ENCODE measurements at regions not wholly inside any gene's neighbourhood (a gene's known extent, or its start where the extent isn't known, plus 50 kb on each side); places are given as distances from the start of the nearest gene placed in this dataset.

- no peak overlapping the region for H3K4me3 ChIP-seq (replicated peaks; ENCODE audit: low read depth, low read length)
- no peak for TF ChIP-seq CTCF (IDR thresholded peaks at IDR 0.05; ENCODE audit: low read depth, low read length, missing control alignments)
- DNase-seq (ENCODE audit: extremely low read depth, low read depth) = no peak
These were observed 109.4 kb upstream of the SPRY4 start for GRCh38 chr5:142434322-142434612.

GRCh38 chr5:142433526-142434321 lies 108.9 kb upstream of the SPRY4 start:
- no peak for TF ChIP-seq CTCF (IDR thresholded peaks at IDR 0.05; ENCODE audit: low read depth, low read length, missing control alignments)
- H3K4me3 ChIP-seq (replicated peaks; ENCODE audit: low read depth, low read length) = no peak overlapping the region
- no peak for DNase-seq (ENCODE audit: extremely low read depth, low read depth)

DNA sequence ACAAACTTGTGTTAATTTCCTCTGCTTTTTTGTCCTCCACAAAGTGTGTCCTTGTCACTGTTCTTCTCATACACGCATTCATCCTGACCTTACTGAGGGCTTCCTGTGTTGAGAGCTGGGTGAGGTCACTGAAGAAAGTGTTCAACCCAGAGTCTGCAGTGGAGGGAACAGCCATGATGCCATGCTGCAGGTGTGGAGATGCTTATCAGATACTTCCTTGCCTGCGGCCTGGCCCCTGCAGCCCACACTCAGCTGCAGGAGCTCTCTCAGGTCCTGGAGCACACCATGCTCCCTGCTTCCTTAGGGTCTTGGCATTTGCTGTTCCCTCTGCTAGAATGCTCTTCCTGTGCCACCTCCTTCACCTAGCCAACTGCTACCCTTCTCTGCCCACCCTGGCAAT lies 108.1 kb upstream of the SPRY4 start:
- DNase-seq (ENCODE audit: extremely low read depth, low read depth) = no peak
- no peak for TF ChIP-seq CTCF (IDR thresholded peaks at IDR 0.05; ENCODE audit: low read depth, low read length, missing control alignments)

DNA sequence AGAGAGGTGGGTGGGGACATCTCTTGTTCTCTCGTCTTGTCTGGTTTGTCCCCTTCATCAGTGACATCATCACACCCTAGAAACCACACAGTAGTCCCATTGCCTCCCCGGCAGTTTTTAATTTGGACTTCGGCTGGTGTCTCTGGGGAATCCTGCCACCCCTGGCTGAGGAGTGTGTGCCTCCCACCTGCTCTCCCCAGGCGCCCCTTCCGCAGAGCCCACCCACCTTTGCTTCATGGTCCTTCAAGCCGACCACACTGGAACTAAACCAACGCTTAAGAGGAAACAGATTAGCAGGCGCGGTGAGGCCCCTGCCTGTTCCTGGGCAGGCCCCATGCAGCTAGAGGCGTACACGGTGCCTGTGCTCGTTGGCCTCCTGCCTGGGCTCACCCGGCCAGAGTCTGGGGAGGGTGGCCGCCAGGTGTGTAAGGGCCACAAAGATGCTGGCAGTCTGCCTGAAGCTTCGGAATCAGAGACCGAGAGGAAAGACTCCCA lies 107.6 kb upstream of the SPRY4 start:
- DNase-seq (ENCODE audit: extremely low read depth, low read depth) = no peak
- H3K4me3 ChIP-seq (replicated peaks; ENCODE audit: low read depth, low read length) = no peak overlapping the region
- TF ChIP-seq CTCF (IDR thresholded peaks at IDR 0.05; ENCODE audit: low read depth, low read length, missing control alignments) = no peak

More for the DNA sequence above, 108.1 kb upstream of the SPRY4 start:
- no peak overlapping the region for H3K4me3 ChIP-seq (replicated peaks; ENCODE audit: low read depth, low read length)

DNA sequence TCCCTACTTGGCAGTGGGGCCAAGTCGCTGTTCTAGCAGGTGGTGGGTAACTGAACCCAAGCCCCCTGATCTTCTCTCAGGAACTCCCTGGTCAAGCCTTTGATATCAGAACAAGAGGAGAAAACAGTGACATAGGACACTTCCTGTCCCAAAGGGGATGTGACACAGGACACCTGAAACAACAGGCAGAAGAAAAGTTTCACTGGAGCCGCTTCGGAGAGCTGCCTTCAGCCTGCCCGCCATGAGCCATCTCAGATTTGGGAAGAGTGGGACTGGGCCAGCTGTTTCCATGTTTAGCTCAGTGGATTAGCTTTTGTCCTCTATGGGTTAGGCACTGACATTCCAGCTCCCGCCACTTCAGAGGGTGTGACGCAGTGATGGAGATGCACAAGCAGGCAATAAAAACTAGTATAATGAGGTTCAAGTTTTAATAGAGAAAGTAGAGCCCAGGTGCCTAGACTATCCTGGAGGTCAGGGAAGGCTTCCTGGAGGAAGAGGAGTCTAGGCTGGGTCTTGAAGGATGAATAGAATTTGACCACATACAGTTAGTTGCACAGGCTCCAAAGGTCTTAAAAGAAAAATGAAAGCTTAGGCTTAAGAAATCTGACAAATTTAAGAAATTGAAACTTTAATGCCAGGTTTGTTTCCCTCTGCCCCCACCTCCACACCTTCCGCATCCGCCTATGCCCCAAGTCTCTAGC lies 104.1 kb upstream of the SPRY4 start:
- TF ChIP-seq CTCF (IDR thresholded peaks at IDR 0.05; ENCODE audit: low read depth, low read length, missing control alignments) = no peak
- no peak for DNase-seq (ENCODE audit: extremely low read depth, low read depth)
- no peak overlapping the region for H3K4me3 ChIP-seq (replicated peaks; ENCODE audit: low read depth, low read length)

GRCh38 chr5:142428036-142428772 lies 103.4 kb upstream of the SPRY4 start:
- H3K4me3 ChIP-seq (replicated peaks; ENCODE audit: low read depth, low read length) = no peak overlapping the region
- DNase-seq (ENCODE audit: extremely low read depth, low read depth) = no peak
- no peak for TF ChIP-seq CTCF (IDR thresholded peaks at IDR 0.05; ENCODE audit: low read depth, low read length, missing control alignments)

All from HFF-Myc (cell line).